ENCODE measurements at regions not wholly inside any gene's neighbourhood (a gene's known extent, or its start where the extent isn't known, plus 50 kb on each side); places are given as distances from the start of the nearest gene placed in this dataset.

DNA sequence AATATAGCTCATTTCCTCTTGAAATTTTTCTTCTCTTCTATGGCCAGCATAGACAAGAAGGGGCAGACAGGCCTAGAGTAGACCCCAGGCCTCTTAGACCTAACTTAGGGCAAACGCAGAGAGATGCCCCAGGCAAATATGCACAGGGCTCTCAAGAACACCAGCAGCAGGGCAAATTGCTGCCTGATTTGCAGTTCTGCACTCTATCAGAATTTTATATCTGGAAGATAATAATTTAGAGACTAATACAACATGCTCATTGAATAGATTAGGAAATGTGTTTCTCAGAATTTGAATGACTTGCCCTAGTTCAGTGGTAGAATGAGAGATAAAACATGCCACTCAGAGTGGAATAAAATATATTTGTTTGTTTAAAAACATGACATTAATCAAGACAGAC, 200.4 kb upstream of the ADGRL2 start:
- ChIA-PET POLR2A (ENCODE audit: partially characterized antibody) (interaction anchor here (0.6 kb wide), 1 partner anchor 624 kb away, joined by 3 read pairs; no protein-coding TSS in a partner anchor), CTCF (ENCODE audit: partially characterized antibody) (no interaction called here)
- Histone ChIP-seq H3K79me1 (ENCODE audit: low read depth, low read length) (no peaks in the 10 kb centered on the region), H3K9ac (replicated peaks in 1 of 4; ENCODE audit: extremely low read depth in 1 of 4, low read depth in 3 of 4, low read length in 3 of 4) (no peak overlapping the region), H2BK120ac (replicated peaks; ENCODE audit: low read depth, low read length) (no peak overlapping the region), H3K27ac (ENCODE audit: low read depth, low read length) (no peak overlapping the region), H3K23me2 (ENCODE audit: low read depth, low read length) (no peaks in the 10 kb centered on the region), H2AFZ (ENCODE audit: low read length) (no peak overlapping the region), H4K5ac (ENCODE audit: insufficient read length, low read depth, low read length) (no peak overlapping the region), H4K8ac (ENCODE audit: extremely low read depth, insufficient read depth, low read length) (no peak overlapping the region), H4K91ac (replicated peaks; ENCODE audit: insufficient read length, low read length) (no peak overlapping the region), H4K20me1 (replicated peaks in 1 of 2; ENCODE audit: control insufficient read depth in 1 of 2, insufficient read depth in 2 of 2, low read length in 2 of 2) (no peaks in the 10 kb centered on the region), H3K4ac (replicated peaks; ENCODE audit: insufficient read length, low read depth, low read length) (no peak overlapping the region), H2AK5ac (ENCODE audit: low read depth, low read length) (no peak overlapping the region), H2BK5ac (ENCODE audit: low read depth, low read length) (no peak overlapping the region), H2BK12ac (ENCODE audit: low read depth, low read length) (no peak overlapping the region), H3K79me2 (ENCODE audit: control insufficient read depth in 1 of 2, insufficient read depth in 2 of 2, low read length in 2 of 2) (no peaks in the 10 kb centered on the region), H3K23ac (ENCODE audit: insufficient read length) (no peak overlapping the region), H3K36me3 (ENCODE audit: control insufficient read depth in 2 of 4, insufficient read depth in 4 of 4, low read length in 3 of 4) (no peaks in the 10 kb centered on the region), H2BK15ac (ENCODE audit: low read length) (no peak overlapping the region), H3K14ac (ENCODE audit: insufficient read length) (no peak overlapping the region), H3K9me3 (ENCODE audit: insufficient read depth in 2 of 2, low read depth in 1 of 2, low read length in 1 of 2) (no peaks in the 10 kb centered on the region), H3K27me3 (replicated peaks in 1 of 4; ENCODE audit: control insufficient read depth in 3 of 4, extremely low read depth in 1 of 4, insufficient read depth in 3 of 4, low read length in 3 of 4) (no peaks in the 10 kb centered on the region), H3K18ac (ENCODE audit: extremely low read depth, low read length) (no peak overlapping the region), H3K56ac (replicated peaks; ENCODE audit: insufficient read length, low read depth, low read length) (no peak overlapping the region), H2BK20ac (ENCODE audit: low read length) (no peak overlapping the region), H3K4me2 (ENCODE audit: insufficient read depth in 1 of 2, low read depth in 2 of 2, low read length in 2 of 2) (no peak overlapping the region), H3K4me1 (replicated peaks in 1 of 4; ENCODE audit: control insufficient read depth in 3 of 4, insufficient read depth in 4 of 4, low read length in 3 of 4) (peaks cover 3 to 14% (median 5%) of the 10 kb centered on the region in 4 experiments; a peak in 6 of 7 replicates), H3K4me3 (ENCODE audit: extremely low read depth in 1 of 4, insufficient read depth in 2 of 4, low read depth in 3 of 4, low read length in 4 of 4) (no peak overlapping the region)
- no peak for FAIRE-seq
- no peak for DNase-seq (ENCODE audit: low read depth in 1 of 2, low spot score in 2 of 2)
- 88% methylated on average over 1 of the region's 1 CpG; no CpG with 5 or more reads in 1 of the 2 experiments for WGBS, 2 experiments (ENCODE audit: extremely low coverage in 1 of 2, insufficient coverage in 1 of 2, insufficient read length in 1 of 2, insufficient replicate concordance in 2 of 2, low coverage in 1 of 2, low lambda C conversion rate in 2 of 2, missing lambda C conversion rate in 1 of 2)
- no peak for TF ChIP-seq SP4 (IDR thresholded peaks at IDR 0.05; ENCODE audit: low read length)
- no peak for TF ChIP-seq CTBP2 (IDR thresholded peaks at IDR 0.05; ENCODE audit: borderline replicate concordance, insufficient read depth, insufficient read length, low read length)

All from H1 (cell line).